HG03575 (cell line): ENCODE measurements at regions not wholly inside any gene's neighbourhood (a gene's known extent, or its start where the extent isn't known, plus 50 kb on each side); places are given as distances from the start of the nearest gene placed in this dataset.

Experiments used
- ATAC-seq: cut with Tn5 transposase; IDR thresholded peaks from one replicate; pipeline ENCODE4 v1.9.1; 2021; ENCODE audit not compliant: unreplicated experiment, insufficient number of reproducible peaks, low FRiP score; ENCODE audit errors: extremely low read depth

DNA sequence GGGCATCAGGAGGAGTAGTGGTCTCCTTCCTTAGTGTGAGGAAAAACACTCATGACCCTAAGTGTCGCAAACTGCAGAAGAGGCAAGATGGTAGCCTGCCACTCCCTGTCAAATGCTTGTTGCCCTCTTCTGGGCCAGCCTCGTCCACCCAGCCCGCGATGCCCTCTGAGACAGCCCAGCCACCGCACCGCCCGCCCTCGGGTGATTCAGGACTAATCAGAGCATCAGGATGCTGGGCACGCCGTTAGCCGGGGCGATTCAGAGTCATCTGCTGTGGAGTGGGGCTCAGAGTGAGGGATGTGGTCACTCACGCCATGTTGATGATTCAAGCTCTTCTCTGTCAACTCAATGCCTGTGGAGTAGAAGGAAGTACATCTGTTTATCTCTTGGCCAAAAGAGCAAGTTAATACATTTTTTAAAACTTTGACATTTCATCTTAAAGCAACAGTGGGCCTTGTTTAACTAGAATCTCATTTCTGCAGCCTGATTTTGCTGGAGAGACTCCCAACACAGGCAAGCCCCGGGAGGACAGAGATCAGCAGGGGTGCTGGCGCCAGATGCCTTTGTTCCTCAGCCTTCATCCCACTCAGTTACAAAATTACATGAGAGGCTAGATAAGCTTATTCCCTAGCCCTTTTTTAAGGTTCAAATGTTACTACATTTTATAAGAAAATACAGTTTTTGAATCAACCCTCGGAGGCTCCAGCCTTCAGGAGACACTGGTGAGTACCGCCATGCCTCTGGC, 79.0 kb downstream of the TMEM18 start:
- ATAC-seq = no peak

DNA sequence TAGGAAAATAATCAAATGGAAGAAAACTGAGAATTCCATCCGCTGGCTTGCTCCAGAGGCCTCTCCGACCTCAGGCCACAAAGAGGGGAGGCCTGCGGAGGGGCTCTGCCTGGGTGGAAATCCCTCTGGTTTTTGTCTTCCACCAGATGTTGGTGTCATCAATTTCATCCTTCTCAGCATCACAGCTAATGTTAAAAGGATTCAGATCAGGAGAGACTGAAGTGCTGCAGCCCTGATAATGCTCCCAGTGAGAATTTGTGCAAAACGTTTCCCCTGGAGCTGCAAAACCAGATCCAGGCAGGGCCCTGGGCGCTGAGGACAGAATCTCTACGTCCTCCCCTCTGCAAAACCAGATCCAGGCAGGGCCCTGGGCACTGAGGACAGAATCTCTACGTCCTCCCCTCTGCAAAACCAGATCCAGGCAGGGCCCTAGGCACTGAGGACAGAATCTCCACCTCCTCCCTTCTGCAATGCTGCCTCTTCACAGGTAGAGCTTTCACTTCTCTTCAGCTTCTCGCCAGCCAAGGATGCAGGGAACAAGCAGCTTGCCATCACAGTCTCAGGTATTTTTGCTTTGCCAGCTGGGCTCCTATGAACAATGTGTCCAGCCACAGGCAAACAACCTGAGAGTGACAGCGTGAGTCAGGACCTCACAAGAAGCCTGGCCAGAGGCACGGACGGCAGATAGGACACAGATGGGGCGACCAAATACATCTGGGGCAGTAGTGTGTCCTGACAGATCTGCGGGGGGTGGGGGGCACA, 81.2 kb downstream of the TMEM18 start:
- ATAC-seq = no peak

GRCh38 chr2:595141-595815, 81.9 kb downstream of the TMEM18 start:
- no peak for ATAC-seq

DNA sequence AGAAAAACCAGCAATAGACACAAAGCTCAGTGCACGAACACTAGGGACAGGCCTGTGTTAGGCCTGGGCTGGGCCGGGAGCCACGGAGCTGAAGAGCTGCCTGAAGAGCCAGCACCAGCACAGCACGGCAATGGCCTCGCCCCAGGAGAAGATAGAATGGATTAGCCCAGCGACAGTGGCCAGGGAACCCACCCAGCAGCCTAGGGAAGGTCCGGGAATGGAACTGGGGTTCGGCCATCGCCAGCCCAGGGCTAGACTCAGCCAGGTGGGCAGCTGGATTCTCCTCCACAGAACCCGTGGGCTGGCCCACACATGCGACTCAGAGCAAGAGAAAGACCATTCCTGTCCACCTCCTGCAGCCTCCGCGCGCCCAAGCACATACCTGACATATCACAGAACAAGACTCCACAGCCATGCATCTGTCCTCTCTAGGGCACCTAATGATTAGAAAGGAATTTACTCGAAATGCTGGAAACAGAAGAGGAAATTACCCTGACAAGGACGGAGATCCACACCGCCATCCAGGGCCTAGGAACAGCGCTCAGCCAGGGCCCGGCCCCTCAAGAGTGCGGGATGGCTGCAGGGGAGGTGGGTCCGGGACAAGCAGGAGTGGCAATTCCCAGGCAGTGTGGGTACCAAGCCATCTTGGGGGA, 82.8 kb downstream of the TMEM18 start:
- no peak for ATAC-seq

- no peak for ATAC-seq
Measured at GRCh38 chr2:593356-594026, 83.7 kb downstream of the TMEM18 start.

DNA sequence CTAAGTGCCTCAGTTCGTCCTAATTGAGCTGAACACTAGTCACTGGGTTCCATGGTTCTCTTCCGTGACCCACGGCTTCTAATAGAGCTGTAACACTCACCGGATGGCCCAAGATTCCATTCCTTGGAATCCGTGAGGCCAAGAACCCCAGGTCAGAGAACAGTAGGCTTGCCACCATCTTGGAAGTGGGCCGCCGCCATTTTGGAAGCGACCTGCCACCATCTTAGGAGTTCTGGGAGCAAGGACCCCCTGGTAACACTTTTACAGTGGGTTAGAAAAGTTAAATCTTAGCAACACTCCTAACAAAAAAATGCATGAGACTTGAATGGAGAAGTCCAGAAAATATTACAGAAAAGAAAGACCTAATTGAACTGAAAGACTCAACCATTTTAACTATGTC, 84.5 kb downstream of the TMEM18 start:
- ATAC-seq = no peak

GRCh38 chr2:590214-591175, 86.7 kb downstream of the TMEM18 start:
- ATAC-seq = no peak

DNA sequence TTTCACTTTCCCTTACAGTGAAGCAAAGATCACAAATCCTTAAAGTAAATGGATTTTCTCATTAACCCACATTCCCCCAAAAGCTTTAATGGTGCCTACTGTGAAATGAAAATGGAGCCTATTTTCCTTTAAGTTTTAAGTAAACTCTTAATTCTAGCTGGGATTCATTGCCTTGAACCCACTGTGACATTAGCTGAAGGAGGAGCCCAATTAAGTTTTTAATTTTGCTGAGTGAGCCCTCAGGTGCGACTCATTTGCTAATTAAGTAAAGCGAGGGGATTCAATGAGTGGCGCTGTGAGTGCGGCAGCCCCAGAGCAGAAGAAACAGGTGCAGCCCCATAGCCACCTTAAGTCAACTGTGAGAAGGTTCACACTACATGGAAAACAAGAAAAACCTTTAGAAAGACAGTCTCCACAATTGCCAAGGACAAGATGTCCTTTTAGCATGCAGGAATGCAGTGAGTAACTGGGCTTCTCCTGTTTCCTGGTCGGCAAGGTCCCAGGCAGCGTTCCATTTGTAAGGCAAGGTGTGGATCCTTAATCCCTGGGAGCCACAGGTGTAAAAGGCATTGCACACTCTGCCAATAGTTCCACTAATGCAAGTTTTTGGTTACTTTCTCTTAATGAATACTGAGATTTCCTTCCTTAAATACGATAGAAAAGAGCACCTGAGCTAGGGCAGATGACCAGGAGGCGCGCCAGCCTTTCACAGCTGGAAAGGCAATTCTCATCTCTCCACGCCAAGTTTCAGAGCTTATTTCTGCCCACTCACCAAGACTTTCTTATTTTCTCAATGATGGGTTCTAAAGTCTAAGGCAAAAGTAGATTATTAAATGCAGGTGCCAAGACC, 87.7 kb downstream of the TMEM18 start:
- ATAC-seq = no peak

DNA sequence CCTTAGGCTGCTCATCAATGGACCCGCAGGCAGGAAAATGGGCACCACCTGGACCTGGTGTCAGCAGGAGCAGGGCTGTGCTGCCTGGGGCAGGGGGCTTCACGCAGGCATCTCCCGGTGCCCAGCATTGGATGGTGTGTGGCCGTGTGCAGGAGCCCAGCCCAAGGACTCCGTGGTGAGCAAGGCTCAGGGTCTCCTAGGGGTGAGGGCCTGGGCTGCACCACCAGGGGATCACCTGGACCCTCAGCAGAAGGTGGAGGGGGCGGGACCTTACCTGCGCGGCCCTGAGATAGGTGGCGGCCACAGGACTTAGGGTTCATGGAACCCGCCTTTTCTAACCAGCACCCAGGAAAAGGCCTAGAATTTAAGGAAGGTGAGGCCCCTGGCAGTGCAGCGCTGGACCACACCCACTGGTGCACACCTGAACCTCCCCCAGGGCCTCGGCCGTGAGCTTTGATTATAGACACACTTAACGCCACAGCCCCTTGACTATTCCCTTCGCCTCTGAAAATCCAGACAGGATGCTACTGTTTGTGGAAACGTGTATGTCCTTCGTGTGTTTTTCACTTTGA, 89.0 kb downstream of the TMEM18 start:
- ATAC-seq = no peak

DNA sequence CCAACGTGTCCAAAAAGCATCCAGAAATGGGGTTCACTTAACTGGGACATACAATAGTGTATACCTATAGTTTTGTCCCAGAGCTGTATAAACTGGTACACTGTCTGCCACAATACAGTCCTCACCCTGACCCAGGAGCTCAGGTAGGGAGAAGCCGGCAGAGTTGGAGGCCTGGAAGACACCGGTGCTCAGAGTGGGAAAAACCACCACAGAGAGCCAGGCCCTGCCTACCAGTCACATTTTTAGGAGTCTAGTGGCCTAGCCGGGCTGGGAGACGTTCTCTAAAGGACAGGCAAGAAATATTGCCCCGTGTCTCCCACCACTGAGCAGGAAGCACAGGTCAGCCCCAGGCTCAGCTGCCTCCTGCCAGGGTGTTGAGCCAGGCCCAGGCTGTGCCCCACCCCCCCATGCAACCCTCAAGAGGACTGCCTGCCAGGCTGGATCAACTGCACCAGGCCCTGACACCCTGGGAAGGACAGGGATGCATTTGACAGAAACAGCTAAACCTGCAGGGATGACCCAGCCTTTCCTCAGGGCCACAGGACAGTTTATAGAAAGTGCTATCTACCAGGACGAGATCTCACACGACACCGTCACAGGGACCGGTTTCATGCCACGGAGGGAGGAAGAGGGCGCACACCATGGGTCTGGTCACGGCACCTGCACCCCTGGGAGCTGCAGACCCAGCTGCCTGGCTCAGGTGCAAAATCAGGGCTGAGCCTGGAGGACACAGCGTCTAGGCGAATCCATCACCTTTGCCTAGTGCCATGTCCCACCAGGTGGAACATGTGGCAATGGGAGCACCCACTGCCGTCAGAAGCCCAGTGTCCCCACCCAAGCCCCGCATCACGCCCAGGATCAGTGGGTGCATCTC, 89.9 kb downstream of the TMEM18 start:
- no peak for ATAC-seq

- no peak for ATAC-seq
Measured at GRCh38 chr2:586641-587076, 90.5 kb downstream of the TMEM18 start.

- peak; percentile 68 for ATAC-seq
Measured at GRCh38 chr2:584863-585823, 92.1 kb downstream of the TMEM18 start.

DNA sequence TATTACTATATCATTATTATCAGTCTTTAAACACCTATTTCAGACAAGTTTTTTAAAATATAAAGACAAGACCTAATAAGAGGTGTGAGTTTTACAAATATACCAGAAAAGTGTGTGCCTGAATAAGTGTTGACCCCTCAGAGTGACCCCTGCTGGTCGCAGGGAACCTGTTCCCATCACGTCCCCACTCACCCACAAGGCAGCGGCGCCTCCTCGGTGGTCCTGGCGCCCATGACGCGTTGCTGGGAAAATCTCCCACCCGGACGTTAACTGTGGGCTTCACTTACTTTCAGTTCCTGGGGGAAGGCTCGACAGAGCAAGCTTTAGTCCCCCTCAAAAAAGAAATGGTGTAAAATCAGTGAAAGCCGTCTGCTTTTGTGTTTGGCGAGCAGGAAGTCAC, 93.5 kb downstream of the TMEM18 start:
- no peak for ATAC-seq

DNA sequence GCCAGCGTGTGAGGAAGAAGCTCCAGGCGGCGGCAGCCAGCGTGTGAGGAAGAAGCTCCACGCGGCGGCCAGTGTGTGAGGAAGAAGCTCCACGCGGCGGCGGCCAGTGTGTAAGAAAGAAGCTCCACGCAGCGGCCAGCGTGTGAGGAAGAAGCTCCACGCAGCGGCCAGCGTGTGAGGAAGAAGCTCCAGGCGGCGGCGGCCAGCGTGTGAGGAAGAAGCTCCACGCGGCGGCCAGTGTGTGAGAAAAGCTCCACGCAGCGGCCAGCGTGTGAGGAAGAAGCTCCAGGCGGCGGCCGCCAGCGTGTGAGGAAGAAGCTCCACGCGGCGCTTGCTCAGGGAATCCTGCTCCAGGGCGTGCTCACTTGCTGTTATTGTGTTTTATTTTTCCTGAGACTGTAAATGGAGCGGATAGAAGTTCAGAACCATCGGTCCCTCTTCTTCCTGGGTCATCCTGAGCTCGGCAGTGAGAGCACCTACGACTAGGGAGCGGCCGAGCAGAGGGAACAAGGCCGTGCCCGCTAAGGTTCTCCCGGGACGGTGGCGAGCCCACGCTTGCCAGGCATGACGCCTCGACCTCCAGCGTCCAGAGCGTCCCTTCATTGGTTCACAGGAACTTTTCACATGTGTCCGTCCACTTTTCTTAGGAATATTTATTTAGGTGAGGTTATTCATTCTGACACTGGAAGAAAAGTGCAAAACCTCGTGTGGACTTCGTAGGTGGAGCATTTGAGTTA, 94.2 kb downstream of the TMEM18 start:
- ATAC-seq = no peak
